Kidney (tissue), 13 donors: ENCODE measurements at regions not wholly inside any gene's neighbourhood (a gene's known extent, or its start where the extent isn't known, plus 50 kb on each side); places are given as distances from the start of the nearest gene placed in this dataset.

Experiments
- DNase-seq, 5 donors: peaks; one replicate each; pipeline ENCODE4 v3.0.0-alpha.2; 2013 to 2020
- FAIRE-seq: peaks from 2 replicates; lab custom pipeline; 2012; peaks lifted over from hg19 to GRCh38; lab: Jason Lieb, UNC
- H3K27ac ChIP-seq, 2 donors: one replicate each; pipeline ENCODE4 v1.7.0; 2013; ENCODE audit warnings: low read depth in 2 of 2, low read length in 2 of 2, inconsistent platforms in 1 of 2
- H3K27me3 ChIP-seq: one replicate; pipeline ENCODE4 v1.7.1; 2013; ENCODE audit warnings: low read length, inconsistent platforms; ENCODE audit not compliant: control insufficient read depth, insufficient read depth
- H3K36me3 ChIP-seq, 3 donors: one replicate each; pipeline versions ENCODE4 v1.7.0 to v1.7.1; 2013; ENCODE audit warnings: low read length in 3 of 3, control low read depth in 1 of 3, inconsistent platforms in 1 of 3; ENCODE audit not compliant: insufficient read depth in 3 of 3, control insufficient read depth in 2 of 3
- H3K4me1 ChIP-seq, 3 donors: one replicate each; pipeline versions ENCODE4 v1.7.0 to v1.7.1; 2013; ENCODE audit warnings: low read length in 3 of 3, inconsistent platforms in 1 of 3, low read depth in 1 of 3; ENCODE audit not compliant: control insufficient read depth in 2 of 3, insufficient read depth in 2 of 3
- H3K4me3 ChIP-seq, 3 donors: one replicate each; pipeline versions ENCODE4 v1.7.0 to v1.8.1; 2013; ENCODE audit warnings: low read length in 3 of 3, control low read depth in 1 of 3, inconsistent platforms in 1 of 3
- H3K9ac ChIP-seq, 3 donors: one replicate each; pipeline versions ENCODE4 v1.7.0 to v1.7.1; 2013; ENCODE audit warnings: low read length in 3 of 3, control low read depth in 1 of 3, inconsistent platforms in 1 of 3
- H3K9me3 ChIP-seq, 3 donors: one replicate each; pipeline versions ENCODE4 v1.7.0 to v1.7.1; 2013; ENCODE audit warnings: low read length in 3 of 3, control low read depth in 1 of 3, inconsistent platforms in 1 of 3; ENCODE audit not compliant: control insufficient read depth in 2 of 3, insufficient read depth in 1 of 3
- CTCF ChIP-seq: IDR thresholded peaks from 3 replicates; pipeline ENCODE4 v1.5.1; 2012; ENCODE audit warnings: mild to moderate bottlenecking, moderate library complexity, borderline replicate concordance; ENCODE audit not compliant: insufficient read depth; ENCODE audit errors: extremely low read depth
- intact Hi-C: fragments of 100-400 bp; cut with DNase I; formaldehyde crosslinking; loops from one replicate; pipeline ENCODE4 v1.11.1; 2022
- donor health status: control.
- donor health status: control.
- donor health status: control.
- donor health status: control.
- donor health status: control.
- donor health status: DM: yes; HTN: yes; CAD: no.
- donor health status: Normal renal cell carcinoma (clear cell type).

DNA sequence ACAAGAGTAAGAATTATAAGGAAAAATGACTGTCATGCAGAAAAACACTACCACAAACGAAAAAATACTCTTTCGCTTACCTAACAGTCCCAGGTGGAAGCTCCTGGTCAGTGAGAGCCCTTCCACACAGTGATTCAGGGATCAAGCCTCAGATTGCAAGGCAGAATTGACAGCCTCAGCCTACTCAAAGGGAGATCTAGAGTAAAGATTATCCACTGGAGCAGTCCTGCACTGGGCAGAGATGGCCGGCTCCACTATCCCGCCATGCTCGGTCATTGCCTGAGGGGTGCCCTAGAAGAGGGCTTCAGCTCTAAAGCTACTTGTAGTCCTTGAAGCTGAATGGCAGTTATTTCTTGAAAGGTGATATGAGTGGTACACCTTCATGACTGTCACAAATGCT lies 174.7 kb downstream of the TTC8 start:
- FAIRE-seq (no peak), DNase-seq (no peak)
- Histone ChIP-seq H3K9ac (no peak overlapping the region), H3K9me3 (no peaks in the 10 kb centered on the region), H3K4me1 (no peaks in the 10 kb centered on the region), H3K27ac (no peak overlapping the region), H3K27me3 (no peaks in the 10 kb centered on the region), H3K4me3 (no peak overlapping the region), H3K36me3 (no peaks in the 10 kb centered on the region)
- intact Hi-C loops, result no loop called here
- TF ChIP-seq CTCF, result no peak

- intact Hi-C loops, result no loop called here
- no peak overlapping the region for H3K9ac ChIP-seq
- no peaks in the 10 kb centered on the region for H3K36me3 ChIP-seq
- no peak overlapping the region for H3K4me3 ChIP-seq
- no peak overlapping the region for H3K27ac ChIP-seq
- no peaks in the 10 kb centered on the region for H3K9me3 ChIP-seq
- TF ChIP-seq CTCF, result no peak
- DNase-seq (no peak), FAIRE-seq (no peak)
- no peaks in the 10 kb centered on the region for H3K27me3 ChIP-seq
- H3K4me1 ChIP-seq, result no peaks in the 10 kb centered on the region
Observed at GRCh38 chr14:89000007-89000942, 175.8 kb downstream of the TTC8 start.

DNA sequence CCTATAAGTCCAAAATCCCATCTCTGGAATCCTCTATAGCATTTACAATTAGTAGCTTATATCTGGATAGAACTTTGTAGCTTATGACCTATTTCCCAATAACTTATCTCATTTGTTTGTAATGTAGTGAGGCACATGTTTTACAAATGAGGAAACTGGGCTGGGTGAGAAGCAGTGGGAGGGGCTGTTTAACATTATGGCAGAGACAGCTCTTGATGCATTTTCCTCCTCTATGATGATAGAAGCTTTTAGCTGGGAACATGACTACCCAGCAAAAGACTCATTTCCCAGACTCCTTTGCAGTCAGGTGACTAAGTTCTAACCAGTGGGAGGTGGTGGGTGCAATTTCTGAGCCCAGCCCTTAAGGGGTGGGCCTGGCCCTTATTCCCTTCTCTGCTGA lies 179.7 kb downstream of the TTC8 start:
- H3K9ac ChIP-seq, result no peak overlapping the region
- FAIRE-seq (no peak), DNase-seq (no peak)
- H3K4me1 ChIP-seq, result no peaks in the 10 kb centered on the region
- no peak for TF ChIP-seq CTCF
- H3K27ac ChIP-seq, result no peak overlapping the region
- H3K9me3 ChIP-seq, result no peaks in the 10 kb centered on the region
- H3K36me3 ChIP-seq, result no peaks in the 10 kb centered on the region
- intact Hi-C loops, result no loop called here
- H3K27me3 ChIP-seq, result no peaks in the 10 kb centered on the region
- H3K4me3 ChIP-seq, result no peak overlapping the region
